KMS-11 (cell line): ENCODE measurements at regions not wholly inside any gene's neighbourhood (a gene's known extent, or its start where the extent isn't known, plus 50 kb on each side); places are given as distances from the start of the nearest gene placed in this dataset.

Experiments used
- H2AFZ ChIP-seq: fragments of 200-600 bp; sonication (generic); 2 replicates; pipeline ENCODE4 v1.6.1; 2016; ENCODE audit warnings: antibody characterized with exemption, mixed run types, low read depth
- H3K27ac ChIP-seq: fragments of 200-600 bp; sonication (generic); 2 replicates; pipeline ENCODE4 v1.6.1; 2016; ENCODE audit warnings: mild to moderate bottlenecking, mixed run types
- H3K27me3 ChIP-seq: fragments of 200-600 bp; sonication (generic); 2 replicates; pipeline ENCODE4 v1.6.1; 2017; ENCODE audit warnings: mild to moderate bottlenecking, low read depth, mixed run types, moderate library complexity; ENCODE audit not compliant: insufficient read depth
- H3K36me3 ChIP-seq: fragments of 200-600 bp; sonication (generic); 2 replicates; pipeline ENCODE4 v1.6.1; 2017; ENCODE audit warnings: mild to moderate bottlenecking, mixed run types; ENCODE audit not compliant: insufficient read depth
- H3K4me1 ChIP-seq: fragments of 200-600 bp; sonication (generic); 2 replicates; pipeline ENCODE4 v1.6.1; 2016; ENCODE audit warnings: mild to moderate bottlenecking, low read depth, mixed run types; ENCODE audit not compliant: poor library complexity, severe bottlenecking
- H3K4me2 ChIP-seq: fragments of 200-600 bp; sonication (generic); 2 replicates; pipeline ENCODE4 v1.7.0; 2016; ENCODE audit warnings: mild to moderate bottlenecking, mixed run types
- H3K4me3 ChIP-seq: fragments of 200-600 bp; sonication (generic); IDR thresholded peaks from 2 replicates; pipeline ENCODE4 v1.6.1; 2017; ENCODE audit warnings: low read depth, low read length, mixed read lengths; ENCODE audit not compliant: insufficient read depth
- H3K79me2 ChIP-seq: fragments of 200-600 bp; sonication (generic); 2 replicates; pipeline ENCODE4 v1.6.1; 2016; ENCODE audit warnings: low read depth, mixed run types; ENCODE audit not compliant: insufficient read depth
- H3K9ac ChIP-seq: fragments of 200-600 bp; sonication (generic); 2 replicates; pipeline ENCODE4 v1.6.1; 2016; ENCODE audit warnings: mild to moderate bottlenecking, mixed run types
- H4K20me1 ChIP-seq: fragments of 200-600 bp; sonication (generic); 2 replicates; pipeline ENCODE4 v1.6.1; 2016; ENCODE audit warnings: mild to moderate bottlenecking, mixed run types; ENCODE audit not compliant: insufficient read depth
- TF ChIP-seq, protein P1 (sequence below): fragments of 200-600 bp; sonication (generic); conservative IDR thresholded peaks from 2 replicates; pipeline ENCODE4 v1.6.1; 2017; ENCODE audit warnings: low read depth, mild to moderate bottlenecking, antibody characterized with exemption, low read length, moderate library complexity, mixed read lengths

DNA sequence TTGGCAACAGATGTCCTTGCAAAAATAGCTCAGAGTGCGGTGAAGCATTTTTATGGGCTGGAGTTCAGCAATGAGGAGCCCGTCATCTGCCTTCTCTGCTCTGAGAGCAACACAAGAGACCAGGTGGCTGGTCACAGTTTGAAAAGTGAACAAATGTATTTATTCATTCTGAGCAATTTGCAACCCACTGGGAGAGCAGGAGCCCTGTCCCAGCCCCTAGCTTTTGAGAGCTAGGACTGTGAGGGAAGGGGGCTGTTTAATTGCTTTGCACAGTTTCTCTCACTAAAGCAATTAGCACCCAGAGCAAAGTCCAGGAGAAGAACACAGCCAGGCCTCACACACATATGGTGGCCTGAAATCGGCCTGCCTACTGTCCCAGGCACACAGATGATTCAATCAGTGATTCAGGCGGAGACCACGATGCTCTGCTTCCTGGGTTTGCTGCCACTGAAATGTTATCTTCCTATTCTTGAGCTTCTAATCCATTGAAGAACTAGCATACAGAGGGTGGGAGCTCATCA is 646.1 kb upstream of the ACVR2A start:
- TF ChIP-seq, protein P1, sequence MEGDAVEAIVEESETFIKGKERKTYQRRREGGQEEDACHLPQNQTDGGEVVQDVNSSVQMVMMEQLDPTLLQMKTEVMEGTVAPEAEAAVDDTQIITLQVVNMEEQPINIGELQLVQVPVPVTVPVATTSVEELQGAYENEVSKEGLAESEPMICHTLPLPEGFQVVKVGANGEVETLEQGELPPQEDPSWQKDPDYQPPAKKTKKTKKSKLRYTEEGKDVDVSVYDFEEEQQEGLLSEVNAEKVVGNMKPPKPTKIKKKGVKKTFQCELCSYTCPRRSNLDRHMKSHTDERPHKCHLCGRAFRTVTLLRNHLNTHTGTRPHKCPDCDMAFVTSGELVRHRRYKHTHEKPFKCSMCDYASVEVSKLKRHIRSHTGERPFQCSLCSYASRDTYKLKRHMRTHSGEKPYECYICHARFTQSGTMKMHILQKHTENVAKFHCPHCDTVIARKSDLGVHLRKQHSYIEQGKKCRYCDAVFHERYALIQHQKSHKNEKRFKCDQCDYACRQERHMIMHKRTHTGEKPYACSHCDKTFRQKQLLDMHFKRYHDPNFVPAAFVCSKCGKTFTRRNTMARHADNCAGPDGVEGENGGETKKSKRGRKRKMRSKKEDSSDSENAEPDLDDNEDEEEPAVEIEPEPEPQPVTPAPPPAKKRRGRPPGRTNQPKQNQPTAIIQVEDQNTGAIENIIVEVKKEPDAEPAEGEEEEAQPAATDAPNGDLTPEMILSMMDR = no peak
- Histone ChIP-seq H3K4me2 (no peak overlapping the region), H2AFZ (no peak overlapping the region), H3K36me3 (no peaks in the 10 kb centered on the region), H3K4me3 (no peak overlapping the region), H4K20me1 (no peaks in the 10 kb centered on the region), H3K27me3 (no peaks in the 10 kb centered on the region), H3K4me1 (peaks cover 3% of the 10 kb centered on the region), H3K27ac (0 out of 2 replicates have a peak overlapping the region, but pooled peaks have one; percentile 30), H3K9ac (no peak overlapping the region), H3K79me2 (no peaks in the 10 kb centered on the region)

DNA sequence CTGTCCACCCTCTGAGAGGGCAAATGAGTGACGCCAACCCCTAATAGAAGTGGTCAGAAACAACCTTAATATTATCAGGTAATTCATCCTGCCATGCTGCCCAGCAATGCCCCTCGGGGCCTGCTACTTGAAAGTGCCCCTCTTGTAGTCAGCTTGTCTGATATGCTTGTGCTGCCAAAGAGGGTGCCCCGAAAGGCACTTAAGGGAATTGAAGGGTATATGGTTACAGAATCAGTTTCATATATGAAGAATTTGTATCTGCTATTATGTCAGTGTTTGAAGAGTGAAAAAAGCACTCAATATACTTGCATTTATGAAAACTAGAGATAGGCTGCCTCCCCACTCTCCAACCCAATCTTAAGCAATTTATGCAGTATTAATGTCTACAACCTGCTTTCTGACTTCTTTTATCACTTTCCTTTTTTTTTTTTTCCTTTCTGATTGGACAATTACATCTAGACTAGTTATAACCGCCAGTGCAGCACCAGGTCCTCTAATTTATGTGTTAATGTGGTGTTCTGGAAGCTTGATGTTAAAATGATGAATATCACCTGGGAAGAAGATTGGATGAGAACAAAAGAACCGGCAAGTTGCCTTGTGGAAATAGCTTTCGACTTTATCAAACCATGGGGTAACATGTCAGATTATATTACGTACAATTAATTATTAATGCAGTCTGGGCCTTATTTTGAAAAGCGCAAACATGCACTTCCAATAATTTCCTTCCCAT is 646.9 kb upstream of the ACVR2A start:
- no peak overlapping the region for H3K27ac ChIP-seq
- H3K4me2 ChIP-seq = no peak overlapping the region
- H2AFZ ChIP-seq = no peak overlapping the region
- H3K27me3 ChIP-seq = no peaks in the 10 kb centered on the region
- H4K20me1 ChIP-seq = no peaks in the 10 kb centered on the region
- no peak overlapping the region for H3K4me3 ChIP-seq
- no peaks in the 10 kb centered on the region for H3K79me2 ChIP-seq
- no peaks in the 10 kb centered on the region for H3K4me1 ChIP-seq
- TF ChIP-seq, protein P1 = no peak
- no peak overlapping the region for H3K9ac ChIP-seq
- H3K36me3 ChIP-seq = no peaks in the 10 kb centered on the region

DNA sequence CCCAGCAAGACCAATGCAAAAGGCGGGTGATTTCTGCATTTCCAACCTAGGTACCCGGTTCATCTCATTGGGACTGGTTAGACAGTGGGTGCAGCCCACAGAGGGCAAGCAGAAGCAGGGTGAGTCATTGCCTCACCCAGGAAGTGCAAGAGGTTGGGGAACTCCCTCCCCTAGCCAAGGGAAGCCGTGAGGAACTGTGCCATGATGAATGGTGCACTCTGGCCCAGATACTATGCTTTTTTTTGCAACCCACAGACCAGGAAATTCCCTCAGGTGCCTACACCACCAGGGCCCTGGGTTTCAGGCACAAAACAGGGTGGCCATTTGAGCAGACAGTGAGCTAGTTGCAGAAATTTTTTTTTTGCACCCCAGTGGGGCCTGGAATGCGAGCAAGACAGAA is 662.6 kb upstream of the ACVR2A start:
- Histone ChIP-seq H3K79me2 (no peaks in the 10 kb centered on the region), H4K20me1 (no peaks in the 10 kb centered on the region), H3K36me3 (no peaks in the 10 kb centered on the region), H3K27me3 (no peaks in the 10 kb centered on the region), H3K4me1 (peaks cover 29% of the 10 kb centered on the region), H3K4me3 (no peak overlapping the region), H2AFZ (peak overlapping the region; percentile 64), H3K27ac (peak overlapping the region; percentile 74), H3K9ac (no peak overlapping the region; the same call in 1 of the 2 replicates), H3K4me2 (peak overlapping the region; percentile 48)
- TF ChIP-seq, protein P1 = no peak

DNA sequence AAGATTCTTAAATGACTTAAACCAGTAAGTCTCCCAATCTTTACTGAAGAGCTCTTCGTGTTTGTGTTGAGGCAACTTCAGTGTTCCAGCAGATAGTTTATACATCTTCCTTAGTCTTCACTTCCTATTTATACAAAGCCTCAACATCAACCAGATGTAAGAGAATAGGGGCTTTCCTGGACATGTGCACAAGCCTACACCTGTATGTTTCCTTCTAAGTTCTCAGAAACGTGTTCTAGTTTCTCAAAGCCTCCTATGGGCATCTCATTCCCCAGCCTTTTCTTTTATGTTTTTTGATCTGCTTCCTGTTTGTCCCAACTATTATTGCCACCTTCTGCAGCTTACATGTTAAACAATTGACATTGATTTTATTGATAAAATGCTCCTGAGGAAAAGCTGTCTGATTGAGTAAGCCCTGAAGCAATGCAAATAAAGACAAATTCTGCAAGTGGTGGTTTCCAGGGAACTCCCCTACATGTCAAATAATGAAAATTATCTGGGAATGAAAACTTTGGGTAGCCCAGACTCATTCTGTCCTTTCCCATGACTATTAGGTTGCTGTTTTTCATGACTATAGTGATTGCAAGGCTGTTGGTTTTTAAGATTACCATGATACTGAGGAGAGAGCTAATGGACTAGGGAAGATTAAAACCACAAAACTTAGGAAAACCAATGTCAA is 663.3 kb upstream of the ACVR2A start:
- Histone ChIP-seq H2AFZ (peak overlapping the region; percentile 64; the same call in 1 of the 2 replicates), H3K9ac (no peak overlapping the region; the same call in 1 of the 2 replicates), H3K79me2 (no peaks in the 10 kb centered on the region), H3K4me3 (no peak overlapping the region), H3K4me1 (peaks cover 29% of the 10 kb centered on the region), H3K4me2 (peak overlapping the region; percentile 48), H3K36me3 (no peaks in the 10 kb centered on the region), H3K27me3 (no peaks in the 10 kb centered on the region), H3K27ac (peak overlapping the region; percentile 74), H4K20me1 (no peaks in the 10 kb centered on the region)
- TF ChIP-seq, protein P1 = no peak
